ENCODE measurements at regions not wholly inside any gene's neighbourhood (a gene's known extent, or its start where the extent isn't known, plus 50 kb on each side); places are given as distances from the start of the nearest gene placed in this dataset.

- no peak for TF ChIP-seq ZFX (IDR thresholded peaks at IDR 0.05; ENCODE audit: borderline replicate concordance)
- TF ChIP-seq, protein P1, sequence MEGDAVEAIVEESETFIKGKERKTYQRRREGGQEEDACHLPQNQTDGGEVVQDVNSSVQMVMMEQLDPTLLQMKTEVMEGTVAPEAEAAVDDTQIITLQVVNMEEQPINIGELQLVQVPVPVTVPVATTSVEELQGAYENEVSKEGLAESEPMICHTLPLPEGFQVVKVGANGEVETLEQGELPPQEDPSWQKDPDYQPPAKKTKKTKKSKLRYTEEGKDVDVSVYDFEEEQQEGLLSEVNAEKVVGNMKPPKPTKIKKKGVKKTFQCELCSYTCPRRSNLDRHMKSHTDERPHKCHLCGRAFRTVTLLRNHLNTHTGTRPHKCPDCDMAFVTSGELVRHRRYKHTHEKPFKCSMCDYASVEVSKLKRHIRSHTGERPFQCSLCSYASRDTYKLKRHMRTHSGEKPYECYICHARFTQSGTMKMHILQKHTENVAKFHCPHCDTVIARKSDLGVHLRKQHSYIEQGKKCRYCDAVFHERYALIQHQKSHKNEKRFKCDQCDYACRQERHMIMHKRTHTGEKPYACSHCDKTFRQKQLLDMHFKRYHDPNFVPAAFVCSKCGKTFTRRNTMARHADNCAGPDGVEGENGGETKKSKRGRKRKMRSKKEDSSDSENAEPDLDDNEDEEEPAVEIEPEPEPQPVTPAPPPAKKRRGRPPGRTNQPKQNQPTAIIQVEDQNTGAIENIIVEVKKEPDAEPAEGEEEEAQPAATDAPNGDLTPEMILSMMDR (IDR thresholded peaks at IDR 0.05): no peak
- no peak overlapping the region for H3K27ac ChIP-seq
Measured at GRCh38 chr16:35314298-35314697, 1854.9 kb downstream of the TP53TG3F start.

DNA sequence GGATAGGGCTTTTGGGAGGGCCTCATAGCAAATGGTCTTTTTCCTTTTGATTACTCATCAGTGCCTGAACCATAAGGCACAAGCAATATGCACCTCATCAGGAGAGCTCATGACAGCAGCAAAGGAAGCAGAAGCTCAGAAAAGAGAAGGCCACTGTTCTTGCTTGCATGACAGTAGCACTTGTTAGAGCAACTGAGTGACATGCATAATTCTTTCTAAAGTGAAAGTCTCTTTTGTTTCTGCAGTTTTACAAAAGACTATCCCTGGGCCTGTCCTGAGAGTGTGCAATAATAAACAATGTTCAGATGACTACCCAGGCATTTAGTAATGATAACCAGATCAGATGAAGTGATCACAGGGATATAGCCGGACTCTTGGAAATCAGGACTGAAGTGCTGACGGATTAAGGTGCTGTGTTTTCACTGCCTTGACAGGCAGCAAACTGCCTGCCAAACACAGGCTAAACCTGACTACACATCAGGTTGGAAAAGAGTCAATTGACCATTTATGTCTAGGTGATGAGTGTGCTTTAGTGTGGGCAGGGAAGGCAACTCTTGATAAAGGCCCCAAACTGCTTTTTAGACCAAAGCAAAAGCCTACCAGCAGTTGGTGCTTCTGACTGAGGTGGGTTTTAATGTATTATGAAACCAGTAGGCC lies 1860.3 kb downstream of the TP53TG3F start:
- no peak overlapping the region for H3K27ac ChIP-seq
- TF ChIP-seq, protein P1 (IDR thresholded peaks at IDR 0.05): no peak
- TF ChIP-seq ZFX (IDR thresholded peaks at IDR 0.05; ENCODE audit: borderline replicate concordance): no peak

DNA sequence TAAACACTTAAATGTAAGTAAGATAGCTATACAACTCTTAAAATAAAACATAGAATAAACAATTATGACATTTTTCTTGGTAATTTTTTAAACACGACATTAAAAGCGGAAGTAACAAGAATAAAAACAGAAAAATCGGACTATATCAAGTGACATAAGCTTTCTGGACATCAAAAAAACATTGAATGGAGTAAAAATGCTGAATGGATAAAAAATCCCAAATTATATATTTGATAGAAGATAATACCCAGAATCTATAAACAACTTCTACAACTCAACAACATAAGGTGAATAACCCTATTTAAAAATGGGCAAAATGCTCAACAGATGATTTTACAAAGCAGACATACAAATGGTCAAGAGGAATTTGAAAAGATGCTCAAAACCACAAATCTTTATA lies 1866.5 kb downstream of the TP53TG3F start:
- no peak overlapping the region for H3K27ac ChIP-seq
- no peak for TF ChIP-seq ZFX (IDR thresholded peaks at IDR 0.05; ENCODE audit: borderline replicate concordance)
- TF ChIP-seq, protein P1 (IDR thresholded peaks at IDR 0.05): no peak

GRCh38 chr16:35339337-35339736 lies 1879.9 kb downstream of the TP53TG3F start:
- no peak for TF ChIP-seq ZFX (IDR thresholded peaks at IDR 0.05; ENCODE audit: borderline replicate concordance)
- TF ChIP-seq, protein P1 (IDR thresholded peaks at IDR 0.05): no peak
- H3K27ac ChIP-seq: no peak overlapping the region

- TF ChIP-seq, protein P1 (IDR thresholded peaks at IDR 0.05): no peak
- TF ChIP-seq ZFX (IDR thresholded peaks at IDR 0.05; ENCODE audit: borderline replicate concordance): no peak
Measured at GRCh38 chr16:35342012-35342411, 1882.6 kb downstream of the TP53TG3F start.

GRCh38 chr16:35344012-35344762 lies 1884.8 kb downstream of the TP53TG3F start:
- no peak overlapping the region for H3K27ac ChIP-seq
- TF ChIP-seq, protein P1 (IDR thresholded peaks at IDR 0.05): no peak
- TF ChIP-seq ZFX (IDR thresholded peaks at IDR 0.05; ENCODE audit: borderline replicate concordance): no peak

More at GRCh38 chr16:35342012-35342411, 1882.6 kb downstream of the TP53TG3F start:
- no peak overlapping the region for H3K27ac ChIP-seq

- no peak overlapping the region for H3K27ac ChIP-seq
- TF ChIP-seq ZFX (IDR thresholded peaks at IDR 0.05; ENCODE audit: borderline replicate concordance): no peak
- TF ChIP-seq, protein P1 (IDR thresholded peaks at IDR 0.05): no peak
Measured at GRCh38 chr16:35352431-35352830, 1893.0 kb downstream of the TP53TG3F start.
